ENCODE measurements at regions not wholly inside any gene's neighbourhood (a gene's known extent, or its start where the extent isn't known, plus 50 kb on each side); places are given as distances from the start of the nearest gene placed in this dataset.
A peak's percentile ranks its signal among the peaks of the same experiment; 100 is the strongest.

GRCh38 chr18:61096226-61096625, 237.0 kb upstream of the CDH20 start (continued):
- TF ChIP-seq CLOCK (CRISPR knock-in tag; IDR thresholded peaks at IDR 0.05; ENCODE audit: borderline replicate concordance) (no peak), MCM5 (IDR thresholded peaks at IDR 0.05; ENCODE audit: low read depth) (no peak), DPF2 (IDR thresholded peaks at IDR 0.05) (no peak), ID3 (CRISPR knock-in tag; IDR thresholded peaks at IDR 0.05) (no peak), ID3 (tag; IDR thresholded peaks at IDR 0.05) (no peak)

GRCh38 chr18:61107113-61107512, 226.1 kb upstream of the CDH20 start:
- no peaks in the 10 kb centered on the region for H3K9me1 ChIP-seq (ENCODE audit: control insufficient read depth, insufficient read depth, low read length)
- CTCF ChIA-PET (ENCODE audit: low intra/inter-chr PET ratio): no interaction called here
- in situ Hi-C loops (cut with MboI) (no loop called here), intact Hi-C loops (cut with micrococcal nuclease) (no loop called here)
- no peak overlapping the region for H3K4me2 ChIP-seq (ENCODE audit: insufficient read depth, low read length)
- POLR2A ChIA-PET: no interaction called here
- H3K9me3 ChIP-seq (replicated peaks; ENCODE audit: control insufficient read depth, insufficient read depth, low read depth, low read length): 0 out of 2 replicates have a peak, but pooled peaks cover 2% of the 10 kb centered on the region
- DNase-seq (ENCODE audit: extremely low read depth in 1 of 4, low spot score in 3 of 4) (no peak), ATAC-seq (no peak), FAIRE-seq (no peak)
- no peaks in the 10 kb centered on the region for H4K20me1 ChIP-seq (replicated peaks; ENCODE audit: control insufficient read depth, insufficient read depth, low read length)
- no peaks in the 10 kb centered on the region for H3K27me3 ChIP-seq (ENCODE audit: control insufficient read depth in 2 of 2, insufficient read depth in 2 of 2, low read length in 2 of 2)
- no TSS peak for BruUV-seq (replicated peaks)
- H3K79me2 ChIP-seq (ENCODE audit: control insufficient read depth, insufficient read depth, low read length): no peaks in the 10 kb centered on the region
- no peak overlapping the region for H3K9ac ChIP-seq (ENCODE audit: insufficient read depth in 1 of 2, low read depth in 2 of 2, low read length in 2 of 2)
- H3K36me3 ChIP-seq (ENCODE audit: control insufficient read depth, insufficient read depth, low read length): no peaks in the 10 kb centered on the region
- no peaks in the 10 kb centered on the region for H3K4me1 ChIP-seq (replicated peaks in 1 of 2; ENCODE audit: control insufficient read depth in 2 of 2, insufficient read depth in 2 of 2, low read length in 2 of 2)
- H3K4me3 ChIP-seq: no peak overlapping the region
- H2AFZ ChIP-seq (ENCODE audit: low read depth, low read length): no peak overlapping the region
- 0% methylated on average over 1 of the region's 1 CpG for WGBS (ENCODE audit: insufficient coverage, low coverage, missing lambda C conversion rate)
- H3K27ac ChIP-seq (ENCODE audit: extremely low read depth, low read depth, low read length): no peak overlapping the region
- TF ChIP-seq ZNF277 (CRISPR knock-in tag; IDR thresholded peaks at IDR 0.05; ENCODE audit: borderline replicate concordance) (no peak), TSC22D4 (tag; IDR thresholded peaks at IDR 0.05) (no peak), ARID4B (CRISPR knock-in tag; IDR thresholded peaks at IDR 0.05) (no peak), C11orf30 (IDR thresholded peaks at IDR 0.05; ENCODE audit: low read depth) (peak; percentile 43; the same call in 1 of the 2 replicates), IRF2 (CRISPR knock-in tag; IDR thresholded peaks at IDR 0.05) (no peak), ZNF316 (IDR thresholded peaks at IDR 0.05) (peak; percentile 84), E2F5 (CRISPR knock-in tag; IDR thresholded peaks at IDR 0.05) (no peak), MAFG (tag; conservative IDR thresholded peaks at IDR 0.05) (peak; percentile 63)
